ENCODE measurements at regions not wholly inside any gene's neighbourhood (a gene's known extent, or its start where the extent isn't known, plus 50 kb on each side); places are given as distances from the start of the nearest gene placed in this dataset.

DNA sequence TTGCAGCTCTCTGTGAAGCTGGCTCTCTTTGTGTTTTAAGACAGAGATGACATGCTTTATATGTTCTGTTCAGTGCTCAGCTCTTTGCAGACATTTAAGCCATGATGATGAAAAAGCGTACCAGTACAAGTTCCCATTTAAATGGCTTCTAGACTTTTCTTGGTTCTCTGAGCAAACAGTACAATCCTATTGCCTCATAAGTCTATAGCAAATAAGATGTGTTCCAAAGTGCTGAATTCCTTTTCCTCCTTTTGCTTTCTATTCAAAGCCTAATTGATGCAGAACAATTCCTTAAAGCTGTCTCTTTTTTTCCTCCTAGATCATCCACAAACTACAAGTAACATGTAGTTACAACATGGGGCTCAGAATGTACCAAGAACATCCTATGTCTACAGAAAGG lies 168.8 kb upstream of the SPATS2L start:
- no peak for DNase-seq (ENCODE audit: low spot score)

DNA sequence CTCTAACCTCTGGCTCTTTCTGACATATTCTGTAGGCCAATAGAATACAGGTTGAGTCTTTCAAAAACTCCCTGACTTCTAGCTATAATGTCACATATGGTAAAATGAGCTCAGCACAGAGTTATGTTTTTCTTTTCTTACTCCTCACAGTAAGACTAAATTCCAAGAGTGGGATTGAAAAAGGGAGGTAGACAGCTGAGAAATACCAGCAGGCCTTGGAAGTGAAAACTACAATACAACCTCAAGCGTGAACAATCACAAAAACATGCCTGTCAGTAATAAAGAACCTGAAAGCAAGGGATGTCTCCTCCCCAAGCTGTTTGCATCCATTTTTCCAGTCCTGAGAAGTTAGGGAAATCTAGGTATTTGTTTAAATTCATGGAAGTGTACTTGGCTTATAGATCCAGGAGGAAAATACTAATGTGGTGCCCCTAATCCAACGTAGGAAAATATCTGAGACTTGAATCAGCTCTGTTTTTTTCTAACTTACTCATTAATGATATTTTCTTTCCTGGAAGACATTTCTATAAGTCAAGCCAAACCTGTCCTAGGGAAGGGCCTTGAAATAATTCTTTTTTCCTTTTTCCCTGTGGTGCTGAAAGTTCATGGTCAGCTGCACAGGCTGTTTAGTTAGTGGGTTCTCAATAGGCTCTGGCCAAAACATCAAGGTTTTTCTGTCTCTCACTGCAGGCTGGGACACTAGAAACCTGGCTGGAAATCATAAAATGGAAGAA lies 167.9 kb upstream of the SPATS2L start:
- DNase-seq (ENCODE audit: low spot score): no peak

DNA sequence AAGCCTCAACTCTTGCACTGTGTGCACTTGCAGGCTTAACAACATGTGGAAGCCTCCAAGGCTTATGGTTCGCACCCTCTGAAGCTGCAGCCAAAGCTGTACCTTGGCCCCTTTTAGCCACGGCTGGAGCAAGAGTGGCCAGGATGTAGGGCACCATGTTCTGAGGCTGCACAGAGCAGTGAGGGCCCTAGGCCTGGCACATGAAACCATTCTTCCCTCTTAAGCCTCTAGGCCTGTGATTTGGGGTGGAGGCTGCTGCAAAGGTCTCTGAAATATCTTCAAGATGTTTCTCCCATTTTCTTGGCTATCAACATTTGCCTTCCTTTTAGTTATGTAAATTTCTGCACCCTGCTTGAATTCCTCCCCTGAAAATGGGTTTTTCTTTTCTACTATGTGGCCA lies 161.9 kb upstream of the SPATS2L start:
- DNase-seq (ENCODE audit: low spot score): no peak

DNA sequence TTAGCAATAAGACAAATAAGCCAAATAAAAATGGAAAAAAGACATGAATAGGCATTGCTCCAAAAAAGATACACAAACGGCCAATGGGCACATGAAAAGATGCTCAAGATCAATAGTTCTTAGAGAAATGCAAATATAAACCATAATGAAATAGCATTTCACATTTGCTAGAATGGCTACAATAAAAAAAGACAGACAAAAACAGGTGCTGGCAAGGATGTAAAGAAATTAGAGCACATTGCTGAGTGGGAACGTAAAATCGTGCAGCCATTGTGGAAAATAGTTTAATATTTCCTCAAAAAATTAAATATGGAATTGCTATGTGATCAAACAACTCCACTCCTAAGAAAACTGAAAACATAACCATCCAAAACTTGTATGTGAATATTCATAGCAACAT lies 160.0 kb upstream of the SPATS2L start:
- no peak for DNase-seq (ENCODE audit: low spot score)

DNA sequence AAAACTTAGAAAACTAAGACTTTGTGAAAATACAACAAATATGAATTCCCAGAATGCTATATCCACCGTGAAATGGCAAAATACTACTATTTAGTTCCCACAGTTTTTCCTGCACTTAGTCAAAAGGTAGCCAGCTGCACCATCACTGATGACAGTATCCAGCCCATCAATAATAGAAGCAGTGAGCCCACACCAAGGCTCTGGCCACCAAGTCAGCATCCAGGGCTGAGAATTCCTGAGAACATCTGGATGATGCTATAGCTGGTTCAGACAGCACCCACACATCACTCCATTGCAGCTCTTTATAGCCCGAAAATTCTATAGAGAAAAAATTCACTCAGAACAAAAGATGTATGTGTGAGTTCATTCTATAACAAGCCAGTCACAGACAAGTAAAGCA lies 159.1 kb upstream of the SPATS2L start:
- no peak for DNase-seq (ENCODE audit: low spot score)

DNA sequence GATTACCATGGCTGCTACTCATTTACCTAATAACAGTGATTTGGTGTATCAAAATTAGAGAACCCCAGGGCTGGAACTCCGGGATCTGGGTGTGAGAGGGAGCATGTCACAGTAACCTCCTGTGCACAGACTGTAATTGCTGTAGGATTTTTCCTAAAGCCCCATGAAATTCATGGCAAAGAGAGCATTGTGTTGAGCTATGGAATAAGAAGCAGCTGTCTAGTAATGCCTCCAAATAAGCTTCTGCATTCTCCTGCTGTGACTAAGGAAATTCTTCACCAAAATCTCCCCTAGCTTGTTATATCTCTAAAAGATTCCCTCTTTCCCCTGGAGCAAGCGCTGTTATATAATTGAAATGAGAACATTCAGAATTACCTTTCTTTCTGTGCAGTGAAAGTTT lies 158.1 kb upstream of the SPATS2L start:
- no peak for DNase-seq (ENCODE audit: low spot score)

DNA sequence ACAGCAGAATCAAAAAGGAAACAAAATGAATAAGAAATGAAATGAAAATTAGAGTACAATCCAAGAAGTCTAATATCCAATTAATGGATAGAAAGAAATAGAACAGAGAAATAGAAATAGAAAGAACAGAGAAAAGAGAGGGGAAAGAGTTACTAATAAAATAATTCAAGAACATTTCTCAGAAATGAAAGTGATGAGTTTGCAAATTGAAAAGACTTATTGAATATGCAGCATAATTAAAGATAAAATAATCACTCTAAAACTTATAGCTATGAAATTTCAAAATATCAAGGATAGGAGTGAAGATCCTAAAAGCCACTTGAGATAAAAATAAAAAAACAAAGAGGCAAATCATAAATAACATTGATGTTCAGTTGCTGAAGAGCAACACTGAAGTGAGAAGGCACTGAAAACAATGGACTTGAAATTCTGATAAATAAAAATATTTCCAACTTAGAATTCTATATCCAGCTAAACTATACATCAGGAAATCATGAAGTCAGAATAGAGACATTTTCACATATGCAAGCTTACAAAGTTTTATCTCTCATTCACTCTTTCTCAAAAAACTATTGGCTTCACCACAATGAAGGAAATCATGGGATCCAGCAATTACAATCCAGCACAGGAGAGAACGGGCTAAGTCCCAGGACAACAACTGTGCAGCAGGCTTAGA lies 155.9 kb upstream of the SPATS2L start:
- DNase-seq (ENCODE audit: low spot score): no peak

DNA sequence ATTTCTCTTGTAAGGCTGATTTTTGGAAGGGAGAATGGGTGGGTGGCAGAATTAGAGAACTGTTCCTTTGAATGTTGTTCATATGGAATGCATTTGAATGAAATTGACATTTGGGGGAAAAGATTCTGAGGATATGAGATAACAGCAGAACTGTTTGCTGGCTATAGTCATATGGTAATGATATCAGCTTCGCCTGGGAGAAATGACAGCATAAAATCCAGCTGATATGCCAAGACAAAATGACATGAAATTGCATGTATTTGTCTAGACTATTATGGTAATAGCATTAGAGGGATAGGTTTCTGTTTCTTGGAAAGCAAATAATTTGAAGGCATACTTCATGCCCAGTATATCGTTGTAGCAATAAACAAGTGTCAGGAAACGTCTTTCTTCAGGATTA lies 150.8 kb upstream of the SPATS2L start:
- no peak for DNase-seq (ENCODE audit: low spot score)

DNA sequence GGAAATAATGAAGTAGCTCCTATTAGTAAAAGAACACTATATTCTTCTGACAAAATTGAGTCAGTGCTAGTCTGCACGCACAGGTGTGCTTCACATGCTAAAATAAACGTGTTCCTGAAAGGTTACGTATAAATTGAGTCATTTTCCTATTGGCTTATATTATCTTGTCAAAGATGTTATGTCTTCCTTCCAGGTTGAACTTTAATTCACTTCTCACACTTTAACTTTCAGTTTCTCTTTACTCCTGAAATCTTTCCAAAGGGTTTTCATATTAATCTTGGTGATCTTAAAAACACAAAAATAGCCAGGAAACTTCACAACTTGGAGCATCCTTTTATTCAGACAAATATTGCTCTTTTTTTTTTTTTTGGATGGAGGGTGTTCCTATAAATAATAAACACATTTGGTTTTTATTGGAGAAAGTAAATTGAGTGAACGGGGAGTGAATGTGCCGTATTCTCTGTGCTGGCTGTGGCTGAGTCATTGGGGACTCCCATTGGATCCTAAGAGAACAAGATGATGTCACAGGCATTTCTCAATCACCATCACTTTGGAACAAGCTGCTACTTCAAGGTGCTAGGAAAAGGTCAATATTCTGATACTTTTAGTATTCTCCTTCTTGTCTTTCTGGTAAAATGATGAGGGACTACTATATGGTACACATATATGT lies 150.2 kb upstream of the SPATS2L start:
- no peak for DNase-seq (ENCODE audit: low spot score)

DNA sequence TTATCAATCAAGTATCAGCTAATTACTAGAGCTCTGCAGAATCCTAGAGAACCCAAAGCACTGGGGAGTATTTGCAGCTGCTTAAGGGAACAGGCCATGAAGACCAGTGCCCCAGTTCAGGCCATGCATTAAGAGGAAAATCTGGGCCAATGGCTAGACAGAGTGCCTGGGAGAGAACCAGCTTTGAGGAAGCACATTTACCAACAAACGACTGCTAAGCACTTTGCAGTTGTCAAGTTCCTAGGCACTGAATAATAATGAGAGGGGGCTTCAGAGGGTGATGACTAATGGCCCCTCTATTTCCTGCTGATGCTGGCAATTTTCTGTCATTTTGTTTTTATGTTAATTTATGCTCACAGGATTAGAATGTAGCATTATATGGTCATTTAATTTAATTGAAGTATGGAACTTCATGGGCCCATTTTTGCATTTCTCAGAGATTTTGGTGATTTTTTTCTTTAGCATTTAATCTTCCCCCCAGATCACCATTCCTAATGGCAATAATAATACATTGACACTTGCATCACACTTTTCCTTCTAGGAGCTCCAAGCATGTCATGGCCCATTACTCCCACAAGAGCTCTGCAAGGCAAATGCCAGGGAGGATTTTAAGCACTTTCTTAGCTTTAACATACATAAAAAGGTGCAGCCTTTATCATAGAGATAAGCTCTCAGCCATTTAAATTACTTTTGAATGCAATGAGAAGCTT lies 147.7 kb upstream of the SPATS2L start:
- no peak for DNase-seq (ENCODE audit: low spot score)

DNA sequence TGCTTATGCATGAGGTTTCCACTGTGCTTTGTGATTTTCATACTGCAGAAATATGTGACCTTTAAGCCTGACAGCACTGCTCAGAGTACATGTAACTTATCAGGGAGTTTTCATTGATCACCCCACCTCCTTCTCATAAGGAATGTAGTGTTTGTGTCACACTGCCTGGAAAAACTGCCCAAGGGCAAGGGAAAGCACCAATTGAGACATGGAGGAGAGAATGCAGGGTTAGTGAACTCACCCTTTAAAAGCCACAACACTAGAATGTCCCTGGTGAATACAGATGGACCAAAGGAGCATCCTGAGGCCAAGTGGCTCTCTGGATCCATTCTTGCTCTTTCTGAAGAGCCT lies 147.2 kb upstream of the SPATS2L start:
- no peak for DNase-seq (ENCODE audit: low spot score)

DNA sequence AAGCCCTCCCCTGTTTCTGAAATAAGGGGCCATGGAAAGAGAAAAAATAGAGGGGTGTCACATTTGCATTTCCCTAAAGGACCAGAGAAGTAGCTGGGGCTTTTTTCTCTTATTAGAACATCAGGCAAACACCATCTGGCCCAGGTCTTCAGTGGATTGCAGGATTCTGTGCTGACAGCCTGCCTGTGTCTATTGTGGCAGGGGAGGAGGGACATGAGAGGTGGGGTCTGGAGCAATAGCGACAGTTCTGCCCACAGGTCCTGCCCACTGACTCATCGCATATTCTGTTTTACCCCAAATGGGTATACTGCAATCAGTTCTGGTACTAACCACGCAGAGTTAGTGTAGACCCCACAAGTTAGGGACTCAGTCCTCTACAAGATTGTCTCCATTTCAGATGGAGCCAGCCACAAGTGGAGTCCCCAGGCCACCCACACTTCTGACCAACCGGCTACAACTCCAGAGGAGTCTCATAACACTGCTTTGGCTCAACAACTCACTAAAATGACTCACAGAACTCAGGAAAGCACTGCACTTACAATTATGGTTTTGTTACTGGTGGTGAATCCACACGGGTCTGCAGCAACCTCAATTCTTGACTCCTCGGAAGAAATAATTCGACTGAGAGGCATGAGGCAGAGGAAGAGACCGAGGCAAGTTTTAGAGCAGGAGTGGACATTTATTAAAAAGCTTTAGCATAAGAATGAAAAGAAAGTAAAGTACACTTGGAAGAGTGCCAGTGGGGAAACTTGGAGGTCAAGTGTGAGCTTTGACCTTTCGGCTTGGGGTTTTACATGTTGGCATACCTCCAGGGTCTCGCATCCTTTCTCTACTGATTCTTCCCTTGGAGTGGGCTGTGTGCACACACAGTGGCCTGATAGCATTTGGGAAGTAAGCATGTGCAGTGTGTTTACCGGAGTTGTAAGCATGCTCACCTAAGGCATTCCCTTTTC lies 146.4 kb upstream of the SPATS2L start:
- no peak for DNase-seq (ENCODE audit: low spot score)

DNA sequence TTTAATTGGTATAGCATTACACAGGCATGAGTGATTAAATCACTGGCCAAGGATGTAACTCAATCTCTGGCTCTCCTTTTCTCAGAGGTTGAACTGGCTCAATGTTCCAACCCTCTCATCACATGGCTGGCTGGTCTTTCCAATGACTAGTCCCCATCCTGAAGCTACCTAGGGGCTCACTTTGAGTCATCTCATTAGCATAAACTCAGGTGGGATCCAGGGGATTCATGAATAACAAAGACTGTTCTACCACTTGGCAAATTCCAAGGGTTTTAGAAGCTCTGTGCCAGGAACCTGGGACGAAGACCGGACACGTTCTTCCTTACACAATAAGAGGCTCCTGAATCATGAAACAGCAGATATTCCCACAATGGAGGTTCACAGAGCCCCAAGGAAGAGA lies 145.0 kb upstream of the SPATS2L start:
- no peak for DNase-seq (ENCODE audit: low spot score)

DNA sequence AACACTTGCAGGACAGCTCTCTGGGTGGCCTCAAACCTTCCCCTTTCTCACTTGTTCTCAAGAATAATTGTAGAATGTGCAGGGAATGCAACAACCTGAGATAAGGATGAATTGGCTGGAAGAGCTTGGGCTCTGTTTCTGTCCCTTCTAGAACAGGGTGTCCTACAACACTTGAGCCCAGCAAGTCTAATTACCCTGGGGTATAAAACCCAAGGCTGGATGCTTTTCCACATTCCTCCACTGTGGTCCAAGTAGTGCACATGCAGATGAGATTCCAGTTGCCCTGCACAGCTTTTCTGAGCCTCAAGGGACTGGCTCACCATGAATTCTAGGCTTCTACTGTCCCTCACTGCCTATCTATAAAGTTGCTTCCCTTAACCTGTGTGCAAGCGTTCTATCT lies 140.8 kb upstream of the SPATS2L start:
- DNase-seq (ENCODE audit: low spot score): no peak

DNA sequence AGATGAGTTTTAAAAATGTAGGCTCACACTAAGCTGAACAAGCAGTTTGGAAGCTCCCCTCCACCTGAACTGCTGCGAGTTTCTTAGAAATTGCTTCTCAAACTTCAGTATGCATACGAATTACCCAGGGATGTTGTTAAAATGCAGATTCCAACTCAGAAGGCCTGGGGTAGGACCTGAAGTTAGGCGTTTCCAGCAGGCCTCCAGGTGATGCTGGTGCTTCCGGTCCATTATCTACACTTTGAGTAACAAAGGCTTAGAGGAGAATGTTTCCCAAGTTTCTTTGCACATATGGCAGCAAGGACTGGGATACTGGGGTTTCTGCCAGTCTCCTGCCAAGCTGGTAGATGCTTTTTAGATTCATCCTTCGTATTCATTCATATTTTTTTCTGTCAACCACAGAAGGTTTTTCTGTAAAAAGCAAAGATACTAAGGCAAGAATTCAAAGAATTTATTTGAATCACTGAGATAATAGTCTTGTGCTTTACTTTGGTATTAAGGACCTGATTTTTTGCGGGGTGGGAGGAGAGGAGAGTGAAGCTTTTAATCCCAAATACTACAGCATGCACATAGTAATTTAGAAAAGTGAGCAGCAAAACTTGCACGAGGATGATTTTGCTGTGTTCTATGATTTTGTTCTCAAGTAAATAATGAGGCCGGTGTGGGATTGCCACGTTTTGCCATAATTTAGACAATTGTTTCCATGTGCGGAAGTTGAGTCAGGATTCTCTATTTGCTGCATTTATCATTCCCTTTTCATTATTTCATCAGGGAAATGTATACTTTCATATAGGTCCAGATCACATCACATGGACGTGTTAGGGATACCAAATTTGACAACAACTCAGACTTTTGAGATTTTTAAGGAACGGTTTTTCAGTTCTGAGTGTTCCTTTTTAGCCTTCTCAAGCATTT lies 137.6 kb upstream of the SPATS2L start:
- DNase-seq (ENCODE audit: low spot score): no peak

DNA sequence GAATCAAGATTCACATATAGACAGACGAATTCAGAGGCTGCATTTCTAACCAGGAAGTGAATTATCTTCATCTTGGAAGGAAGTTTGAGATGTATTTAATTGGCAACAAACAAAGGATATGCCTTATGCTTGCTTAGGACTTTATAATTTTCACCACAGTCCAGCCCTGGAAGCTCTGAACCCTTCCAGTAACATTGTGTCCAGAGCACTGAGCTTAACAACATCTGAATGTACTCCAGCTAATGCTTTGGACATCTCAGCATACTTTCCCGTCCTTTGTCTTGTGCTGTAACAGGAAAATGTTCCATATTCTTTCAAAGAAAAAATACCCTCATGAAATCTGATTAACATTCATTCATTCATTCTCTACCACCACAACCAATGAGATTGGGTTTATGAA lies 136.3 kb upstream of the SPATS2L start:
- DNase-seq (ENCODE audit: low spot score): no peak

DNA sequence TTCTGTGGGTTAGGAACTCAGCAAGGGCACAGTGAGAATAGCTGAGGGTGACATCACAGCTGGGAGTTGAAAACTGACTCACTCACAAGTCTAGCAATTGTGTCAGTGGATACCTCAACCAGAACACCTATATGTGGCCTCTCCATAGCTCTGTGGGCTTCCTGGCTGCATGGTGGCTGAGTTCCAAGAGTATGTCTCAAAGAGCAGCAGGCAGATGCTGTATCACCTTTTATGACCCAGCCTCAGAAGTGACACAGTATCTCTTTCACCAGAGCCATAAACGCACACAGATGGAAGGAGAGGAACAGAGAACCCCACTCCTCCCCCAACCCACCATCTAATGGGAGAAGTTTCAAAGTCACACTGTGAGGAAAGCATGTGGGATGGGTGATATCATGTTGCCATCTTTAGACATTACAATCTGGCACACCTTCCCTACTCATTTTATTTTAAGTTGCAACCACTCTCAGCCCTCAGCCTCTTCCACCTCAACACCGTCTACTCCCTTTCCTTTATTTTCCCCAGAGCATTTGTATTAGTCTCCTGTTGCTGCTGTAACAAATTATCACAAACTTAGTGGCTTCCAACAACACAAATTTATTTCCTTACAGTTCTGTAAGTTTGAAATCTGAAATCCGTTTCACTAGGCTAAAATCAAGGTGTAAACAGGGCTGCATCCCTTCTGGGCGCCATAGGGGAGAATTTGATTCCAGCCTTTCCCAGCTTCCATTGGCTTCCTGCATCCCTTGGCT lies 134.6 kb upstream of the SPATS2L start:
- no peak for DNase-seq (ENCODE audit: low spot score)

DNA sequence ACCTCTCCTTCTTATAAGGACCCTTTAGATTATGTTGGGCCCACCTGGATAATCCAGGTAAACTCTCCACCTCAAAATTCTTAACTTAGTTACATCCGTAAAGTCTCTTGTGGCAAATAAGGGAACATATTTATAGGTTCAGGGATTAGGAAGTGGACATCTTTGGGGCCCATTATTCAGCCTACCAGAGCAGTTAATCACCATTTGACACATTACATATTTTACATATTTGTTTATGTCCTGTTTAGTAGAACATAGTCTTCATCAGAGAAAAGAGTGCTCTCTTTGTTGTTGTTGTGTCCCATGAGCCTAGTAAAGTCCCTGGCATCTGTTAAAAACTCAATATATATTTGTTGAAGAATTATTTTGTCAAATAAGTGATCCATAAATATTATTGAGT lies 134.0 kb upstream of the SPATS2L start:
- DNase-seq (ENCODE audit: low spot score): no peak

DNA sequence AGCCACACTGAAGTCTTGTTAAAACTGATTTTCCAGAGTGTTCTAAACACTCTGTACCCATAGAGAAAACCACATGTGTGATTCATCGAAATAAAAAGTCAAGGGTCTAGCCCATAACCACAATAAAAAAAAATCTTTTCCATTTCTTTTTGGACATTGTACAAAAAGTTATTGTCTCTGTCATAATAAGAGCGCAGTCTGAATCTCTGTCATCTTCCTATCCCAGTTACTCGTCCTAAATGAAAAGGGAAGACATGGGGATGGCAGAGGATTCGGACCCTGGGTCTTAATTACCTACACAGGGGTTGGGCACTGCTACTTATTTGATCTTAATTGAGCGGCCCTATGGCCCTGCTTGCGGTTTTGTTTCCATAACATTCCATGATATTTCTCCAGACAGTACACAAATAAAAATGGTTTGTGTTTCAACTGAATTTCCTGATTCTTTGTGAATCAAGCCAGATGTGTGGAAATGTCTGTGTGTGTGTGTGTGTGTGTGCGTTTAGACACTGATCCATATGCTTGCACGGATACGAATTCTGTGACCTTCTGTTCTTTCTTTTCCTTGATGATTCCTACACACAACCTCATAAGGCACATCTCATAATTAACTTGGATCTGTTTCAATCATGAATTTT lies 133.4 kb upstream of the SPATS2L start:
- DNase-seq (ENCODE audit: low spot score): no peak
